Ascending aorta (tissue), 2 donors: ENCODE measurements at regions not wholly inside any gene's neighbourhood (a gene's known extent, or its start where the extent isn't known, plus 50 kb on each side); places are given as distances from the start of the nearest gene placed in this dataset.

Experiments used
- DNase-seq, 2 donors: peaks; one replicate each; pipeline ENCODE4 v3.0.0-alpha.2; 2019; ENCODE audit warnings: low spot score in 2 of 2
- H3K27ac ChIP-seq, 2 donors: fragments of 200-600 bp; sonication (generic); one replicate each; pipeline ENCODE4 v1.5.1; 2016 to 2017; ENCODE audit warnings: mild to moderate bottlenecking in 1 of 2
- H3K27me3 ChIP-seq: fragments of 200-600 bp; sonication (generic); one replicate; pipeline ENCODE4 v1.5.1; 2017
- H3K36me3 ChIP-seq, 2 donors: fragments of 200-600 bp; sonication (generic); one replicate each; pipeline ENCODE4 v1.5.1; 2016
- H3K4me1 ChIP-seq, 2 donors: fragments of 200-600 bp; sonication (generic); one replicate each; pipeline ENCODE4 v1.5.1; 2016 to 2017; ENCODE audit warnings: mild to moderate bottlenecking in 1 of 2
- H3K4me3 ChIP-seq, 2 donors: fragments of 200-600 bp; sonication (generic); one replicate each; pipeline ENCODE4 v1.5.1; 2016 to 2017; ENCODE audit warnings: mild to moderate bottlenecking in 1 of 2
- H3K9me3 ChIP-seq, 2 donors: fragments of 200-600 bp; sonication (generic); one replicate each; pipeline ENCODE4 v1.5.1; 2016
- intact Hi-C: fragments of 100-400 bp; cut with DNase I; formaldehyde crosslinking; loops from one replicate; pipeline ENCODE4 v1.15.1; 2023
- TF ChIP-seq, protein P1 (sequence below), 3 experiments: fragments of 200-600 bp in 2 of 3; fragments of 450-650 bp in 1 of 3; sonication (generic) in 2 of 3; IDR thresholded peaks; one replicate each; pipeline ENCODE4 v1.5.1; 2016 to 2019; ENCODE audit warnings: antibody characterized with exemption in 3 of 3, mild to moderate bottlenecking in 1 of 3, moderate library complexity in 1 of 3

DNA sequence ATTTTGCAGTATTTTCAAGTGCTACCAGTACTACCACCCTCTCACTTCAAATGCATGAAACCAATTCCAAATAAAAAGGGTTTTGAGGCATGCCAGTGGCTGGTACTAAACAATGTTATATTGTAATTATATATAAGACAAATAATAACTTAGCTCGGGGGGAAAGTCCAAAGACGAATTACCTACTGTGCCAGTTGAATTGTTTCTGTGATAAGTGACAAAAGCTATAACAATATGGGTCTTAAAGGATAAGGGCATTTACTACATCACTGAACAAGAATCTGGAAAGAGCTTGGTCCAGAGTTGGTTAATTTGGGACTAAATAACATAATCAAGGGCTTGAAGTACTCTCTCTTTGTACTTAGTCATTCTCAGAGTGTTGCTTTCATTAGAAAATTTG, 404.7 kb upstream of the CHAC2 start:
- no peaks in the 10 kb centered on the region for H3K36me3 ChIP-seq
- H3K27me3 ChIP-seq = no peaks in the 10 kb centered on the region
- no peak for DNase-seq
- intact Hi-C loops = no loop called here
- H3K9me3 ChIP-seq = no peaks in the 10 kb centered on the region
- H3K4me3 ChIP-seq = no peak overlapping the region
- TF ChIP-seq, protein P1, sequence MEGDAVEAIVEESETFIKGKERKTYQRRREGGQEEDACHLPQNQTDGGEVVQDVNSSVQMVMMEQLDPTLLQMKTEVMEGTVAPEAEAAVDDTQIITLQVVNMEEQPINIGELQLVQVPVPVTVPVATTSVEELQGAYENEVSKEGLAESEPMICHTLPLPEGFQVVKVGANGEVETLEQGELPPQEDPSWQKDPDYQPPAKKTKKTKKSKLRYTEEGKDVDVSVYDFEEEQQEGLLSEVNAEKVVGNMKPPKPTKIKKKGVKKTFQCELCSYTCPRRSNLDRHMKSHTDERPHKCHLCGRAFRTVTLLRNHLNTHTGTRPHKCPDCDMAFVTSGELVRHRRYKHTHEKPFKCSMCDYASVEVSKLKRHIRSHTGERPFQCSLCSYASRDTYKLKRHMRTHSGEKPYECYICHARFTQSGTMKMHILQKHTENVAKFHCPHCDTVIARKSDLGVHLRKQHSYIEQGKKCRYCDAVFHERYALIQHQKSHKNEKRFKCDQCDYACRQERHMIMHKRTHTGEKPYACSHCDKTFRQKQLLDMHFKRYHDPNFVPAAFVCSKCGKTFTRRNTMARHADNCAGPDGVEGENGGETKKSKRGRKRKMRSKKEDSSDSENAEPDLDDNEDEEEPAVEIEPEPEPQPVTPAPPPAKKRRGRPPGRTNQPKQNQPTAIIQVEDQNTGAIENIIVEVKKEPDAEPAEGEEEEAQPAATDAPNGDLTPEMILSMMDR (IDR thresholded peaks at IDR 0.05) = no peak
- no peak overlapping the region for H3K27ac ChIP-seq
- H3K4me1 ChIP-seq = no peaks in the 10 kb centered on the region

DNA sequence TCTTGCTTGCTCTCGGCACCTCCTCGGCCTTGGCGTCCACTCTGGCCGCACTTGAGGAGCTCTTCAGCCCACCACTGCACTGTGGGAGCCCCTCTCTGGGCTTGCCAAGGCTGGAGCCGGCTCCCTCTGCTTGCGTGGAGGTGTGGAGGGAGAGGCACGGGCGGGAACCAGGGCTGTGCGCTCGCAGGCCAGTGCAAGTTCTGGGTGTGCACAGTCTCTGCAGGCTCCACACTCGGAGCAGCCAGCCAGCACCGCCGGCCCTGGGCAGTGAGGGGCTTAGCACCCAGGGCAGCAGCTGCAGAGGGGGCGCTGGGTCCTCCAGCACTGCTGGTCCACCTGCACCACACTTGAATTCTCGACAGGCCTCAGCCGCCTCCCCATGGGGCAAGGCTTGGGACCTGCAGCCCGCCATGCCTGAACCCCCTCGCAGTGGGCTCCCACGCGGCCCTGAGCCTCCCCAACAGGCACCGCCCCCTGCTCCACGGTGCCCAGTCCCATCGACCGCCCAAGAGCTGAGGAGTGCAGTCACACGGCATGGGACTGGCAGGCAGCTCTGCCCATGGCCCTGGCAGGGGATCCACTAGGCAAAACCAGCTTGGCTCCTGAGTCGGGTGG, 411.2 kb upstream of the CHAC2 start:
- TF ChIP-seq, protein P1 (IDR thresholded peaks at IDR 0.05) = no peak
- Histone ChIP-seq H3K4me3 (no peak overlapping the region), H3K27me3 (no peaks in the 10 kb centered on the region), H3K4me1 (no peaks in the 10 kb centered on the region), H3K27ac (no peak overlapping the region), H3K36me3 (no peaks in the 10 kb centered on the region), H3K9me3 (no peaks in the 10 kb centered on the region)
- intact Hi-C loops = no loop called here
- DNase-seq = no peak

DNA sequence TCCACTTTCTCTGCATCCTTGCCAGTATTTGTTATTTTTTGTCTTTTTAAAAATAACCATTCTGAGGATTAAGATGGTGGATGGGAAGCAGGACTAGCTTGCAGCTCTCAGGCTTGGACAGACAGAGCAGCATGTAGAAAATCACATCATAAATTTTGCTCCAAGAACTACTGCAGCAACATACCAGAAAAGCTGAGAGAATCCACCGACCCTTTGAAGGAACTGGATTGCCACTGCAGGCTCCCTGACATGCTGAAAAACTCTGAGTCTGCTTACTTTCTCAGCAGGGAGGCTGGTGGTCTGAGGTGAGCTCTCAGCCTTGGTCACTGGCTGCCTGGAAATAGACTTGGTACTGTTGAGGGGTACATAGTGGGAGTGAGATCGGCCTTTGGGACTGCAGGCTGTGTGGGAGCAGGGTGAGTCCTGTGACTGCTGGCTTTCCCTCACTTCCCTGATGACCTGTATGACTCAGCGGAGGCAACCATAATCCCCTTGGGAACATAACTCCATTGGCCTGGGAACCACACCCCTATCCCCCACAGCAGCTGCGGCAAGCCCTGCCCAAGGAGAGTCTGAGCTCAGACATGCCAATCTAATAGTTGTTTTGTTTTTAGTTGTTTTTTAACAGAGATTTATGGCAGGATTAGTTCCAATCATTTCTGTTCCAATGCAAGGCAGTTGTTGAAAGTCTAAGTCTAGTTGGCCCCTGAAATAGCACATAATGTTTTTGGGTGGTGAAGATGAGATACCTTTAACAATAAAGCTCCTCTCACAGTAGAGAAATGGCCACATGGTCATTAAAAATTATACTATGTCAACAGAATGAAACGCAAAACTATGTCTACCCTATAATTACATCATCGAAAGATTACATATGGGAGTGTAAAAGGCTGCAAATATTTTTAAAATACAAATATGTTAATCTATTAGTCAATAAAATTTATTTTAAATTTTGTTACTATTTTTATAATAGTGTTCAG, 414.2 kb upstream of the CHAC2 start:
- TF ChIP-seq, protein P1 (IDR thresholded peaks at IDR 0.05) = no peak
- no peak for DNase-seq
- intact Hi-C loops = no loop called here
- Histone ChIP-seq H3K36me3 (no peaks in the 10 kb centered on the region), H3K9me3 (no peaks in the 10 kb centered on the region), H3K4me1 (no peaks in the 10 kb centered on the region), H3K4me3 (no peak overlapping the region), H3K27me3 (no peaks in the 10 kb centered on the region), H3K27ac (no peak overlapping the region)

DNA sequence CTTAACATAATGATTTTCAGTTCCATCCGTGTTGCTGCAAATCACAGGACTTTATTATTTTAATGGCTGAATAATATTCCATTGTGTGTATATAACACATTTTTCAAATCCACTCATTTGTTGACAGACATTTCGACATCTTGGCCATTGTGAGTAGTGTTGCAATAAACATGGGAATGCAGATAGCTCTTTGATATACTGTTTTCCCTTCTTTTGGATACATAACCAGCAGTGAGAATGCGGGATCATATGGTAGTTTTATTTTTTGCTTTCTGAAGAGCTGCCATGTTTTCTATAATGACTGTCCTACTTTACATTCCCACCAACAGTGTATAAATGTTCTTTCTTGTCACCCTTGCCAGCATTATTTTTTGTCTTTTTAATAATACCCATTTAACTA, 420.3 kb upstream of the CHAC2 start:
- no peak overlapping the region for H3K27ac ChIP-seq
- no peaks in the 10 kb centered on the region for H3K36me3 ChIP-seq
- DNase-seq = no peak
- TF ChIP-seq, protein P1 (IDR thresholded peaks at IDR 0.05) = no peak
- intact Hi-C loops = no loop called here
- H3K27me3 ChIP-seq = no peaks in the 10 kb centered on the region
- H3K4me3 ChIP-seq = no peak overlapping the region
- no peaks in the 10 kb centered on the region for H3K9me3 ChIP-seq
- H3K4me1 ChIP-seq = no peaks in the 10 kb centered on the region

DNA sequence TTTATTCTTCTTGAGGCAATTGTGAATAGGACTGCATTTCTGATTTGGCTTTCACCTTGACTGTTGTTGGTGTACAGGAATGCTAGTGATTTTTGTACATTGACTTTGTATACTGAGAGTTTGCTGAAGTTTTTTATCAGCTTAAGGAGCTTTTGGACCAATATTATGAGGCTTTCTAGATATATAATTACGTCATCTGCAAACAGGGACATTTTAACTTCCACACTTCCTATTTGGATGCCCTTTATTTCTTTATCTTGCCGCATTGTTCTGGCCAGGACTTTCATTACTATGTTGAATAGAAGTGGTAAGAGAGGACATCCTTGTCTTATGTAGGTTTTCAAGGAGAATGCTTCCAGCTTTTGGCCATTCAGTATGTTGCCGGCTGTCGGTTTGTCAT, 425.4 kb upstream of the CHAC2 start:
- H3K27ac ChIP-seq = no peak overlapping the region
- no peaks in the 10 kb centered on the region for H3K27me3 ChIP-seq
- H3K9me3 ChIP-seq = no peaks in the 10 kb centered on the region
- intact Hi-C loops = no loop called here
- H3K36me3 ChIP-seq = no peaks in the 10 kb centered on the region
- H3K4me1 ChIP-seq = no peaks in the 10 kb centered on the region
- H3K4me3 ChIP-seq = no peak overlapping the region
- no peak for DNase-seq
- TF ChIP-seq, protein P1 (IDR thresholded peaks at IDR 0.05) = no peak
